A204.1 (cell line): ENCODE measurements at regions not wholly inside any gene's neighbourhood (a gene's known extent, or its start where the extent isn't known, plus 50 kb on each side); places are given as distances from the start of the nearest gene placed in this dataset.

Experiments used
- FAIRE-seq: peaks from 2 replicates; lab custom pipeline; 2012; peaks lifted over from hg19 to GRCh38; lab: Jason Lieb, UNC

GRCh38 chr10:35728341-35728740 lies 86.2 kb upstream of the FZD8 start:
- no peak for FAIRE-seq

DNA sequence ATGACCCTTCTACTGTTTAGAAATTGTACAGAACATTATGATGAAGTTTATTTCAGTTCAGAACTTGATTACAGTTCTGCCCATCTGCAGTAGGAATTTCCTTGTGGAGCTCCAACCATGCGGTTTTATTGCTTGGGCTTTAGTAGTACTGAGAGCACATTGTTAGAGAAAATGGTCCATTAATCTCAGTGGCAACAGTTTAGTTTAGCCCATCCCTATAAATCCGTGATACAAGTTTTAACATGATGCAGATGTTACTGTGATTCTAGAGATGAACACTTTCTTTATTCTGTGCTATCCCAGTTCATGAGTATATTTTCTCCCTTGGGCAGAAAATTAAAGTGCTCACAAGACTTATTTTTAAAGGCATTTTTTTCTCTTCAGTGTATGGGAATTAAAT lies 84.8 kb upstream of the FZD8 start:
- FAIRE-seq, result no peak

GRCh38 chr10:35723992-35724391 lies 81.9 kb upstream of the FZD8 start:
- no peak for FAIRE-seq

DNA sequence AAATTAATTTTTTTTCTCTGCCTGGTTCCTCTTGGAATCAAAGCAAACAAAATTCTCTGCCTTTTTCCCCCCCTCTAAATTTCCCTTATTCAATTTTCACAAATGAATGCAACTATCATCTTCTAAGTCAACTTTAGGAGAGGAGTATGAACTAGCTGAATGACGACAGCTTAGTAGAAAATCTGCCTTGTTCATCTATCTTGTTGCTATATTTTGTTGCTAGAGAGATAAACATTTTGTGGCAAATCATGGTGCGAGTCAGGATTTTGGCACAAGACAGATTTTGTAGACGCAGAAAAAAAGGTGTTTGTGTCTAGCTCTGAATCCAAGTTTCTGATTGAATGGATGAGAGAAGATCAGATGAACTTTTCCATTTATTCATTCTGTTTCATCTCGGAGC lies 81.0 kb upstream of the FZD8 start:
- FAIRE-seq, result no peak

GRCh38 chr10:35722636-35723035 lies 80.5 kb upstream of the FZD8 start:
- FAIRE-seq, result no peak

DNA sequence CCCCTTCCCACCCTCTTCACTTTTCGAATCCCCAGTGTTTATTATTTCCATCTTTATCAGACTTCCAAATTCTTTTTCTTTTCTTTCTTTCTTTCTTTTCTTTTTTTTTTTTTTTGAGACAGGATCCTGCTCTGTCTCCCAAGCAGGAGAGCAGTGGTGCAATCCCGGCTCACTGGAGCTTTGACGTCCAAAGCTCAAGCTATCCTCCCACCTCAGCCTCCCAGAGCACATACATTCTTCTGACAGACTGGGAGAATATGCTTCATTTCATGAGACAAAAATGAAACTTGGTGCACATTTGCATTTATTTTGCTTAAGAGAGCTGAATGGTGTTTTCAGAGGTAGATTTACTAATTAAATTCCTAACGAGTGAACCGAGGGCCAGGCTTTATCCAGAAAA lies 80.1 kb upstream of the FZD8 start:
- FAIRE-seq, result no peak

DNA sequence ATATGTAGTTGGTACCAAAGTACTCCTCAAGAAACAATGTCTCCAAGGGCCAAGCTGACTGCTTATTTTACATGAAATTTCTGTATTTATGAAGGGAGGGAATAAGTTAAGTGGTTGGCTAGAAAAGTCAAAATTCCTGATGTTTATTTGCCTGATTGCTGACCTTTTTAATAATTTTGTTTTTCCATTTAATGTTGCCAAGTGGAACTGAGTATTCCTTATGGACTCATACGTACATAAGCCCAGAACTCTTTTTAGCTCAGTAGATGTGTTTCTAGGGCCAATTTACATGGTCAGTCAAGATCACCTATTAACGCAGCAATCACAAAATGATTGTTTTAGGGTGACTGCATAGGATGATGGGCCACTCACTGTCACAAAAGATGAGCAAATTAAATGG lies 78.3 kb upstream of the FZD8 start:
- no peak for FAIRE-seq

DNA sequence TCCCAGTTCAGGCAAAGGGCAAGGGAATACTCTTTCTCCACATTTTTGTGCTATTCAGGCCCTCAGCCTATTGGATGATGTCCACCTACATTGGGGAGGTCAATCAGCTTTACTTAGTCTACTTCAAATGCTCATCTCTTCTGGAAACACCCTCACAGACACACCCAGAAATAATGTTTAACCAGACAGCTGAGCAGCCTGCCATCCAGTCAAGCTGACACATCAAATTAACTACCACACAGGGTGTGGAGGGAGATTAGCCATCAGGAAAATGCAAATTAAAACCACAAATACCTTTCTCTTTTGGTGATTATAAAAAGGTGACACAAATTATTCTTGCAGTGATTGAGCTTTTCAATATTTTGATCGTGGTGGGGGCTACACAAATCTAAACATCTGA lies 74.7 kb upstream of the FZD8 start:
- FAIRE-seq, result no peak

GRCh38 chr10:35712486-35712885 lies 70.4 kb upstream of the FZD8 start:
- FAIRE-seq, result no peak

DNA sequence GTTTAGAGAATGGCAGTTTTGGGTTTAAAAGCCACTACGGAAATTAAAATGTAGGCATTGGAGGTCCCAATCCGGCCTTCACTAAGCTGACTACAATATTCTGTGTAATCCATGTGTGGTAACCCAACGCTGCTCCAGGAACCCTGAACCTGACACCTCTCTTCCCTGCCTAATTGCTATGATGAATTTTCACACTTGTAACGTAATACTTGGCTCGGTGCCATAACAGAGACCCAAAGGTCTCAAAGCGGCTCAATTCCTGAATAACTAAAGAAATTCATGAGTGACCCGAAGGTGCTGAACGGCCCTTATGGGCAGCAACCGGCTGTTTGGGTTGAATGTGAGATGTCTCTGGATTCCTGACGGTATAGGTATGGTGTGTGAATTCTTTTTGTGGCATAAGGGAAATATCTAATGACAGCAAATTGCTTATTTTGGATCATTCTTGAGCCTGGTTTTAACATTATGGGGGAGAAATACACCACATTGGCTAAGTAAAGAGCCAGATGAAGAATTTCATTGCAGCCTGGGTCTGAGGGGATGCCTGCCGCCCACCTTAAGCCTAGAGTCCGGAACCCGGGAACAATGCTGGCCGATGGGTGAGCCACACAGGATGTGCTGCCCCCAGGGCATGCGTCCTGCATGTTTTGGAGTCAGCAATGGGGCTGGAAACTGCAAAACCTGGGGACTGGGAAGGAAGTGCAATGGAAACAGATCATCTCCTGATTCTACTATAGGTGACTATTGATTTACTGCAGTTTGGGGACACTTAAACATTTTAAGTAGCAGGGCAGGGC lies 69.7 kb upstream of the FZD8 start:
- FAIRE-seq, result no peak

DNA sequence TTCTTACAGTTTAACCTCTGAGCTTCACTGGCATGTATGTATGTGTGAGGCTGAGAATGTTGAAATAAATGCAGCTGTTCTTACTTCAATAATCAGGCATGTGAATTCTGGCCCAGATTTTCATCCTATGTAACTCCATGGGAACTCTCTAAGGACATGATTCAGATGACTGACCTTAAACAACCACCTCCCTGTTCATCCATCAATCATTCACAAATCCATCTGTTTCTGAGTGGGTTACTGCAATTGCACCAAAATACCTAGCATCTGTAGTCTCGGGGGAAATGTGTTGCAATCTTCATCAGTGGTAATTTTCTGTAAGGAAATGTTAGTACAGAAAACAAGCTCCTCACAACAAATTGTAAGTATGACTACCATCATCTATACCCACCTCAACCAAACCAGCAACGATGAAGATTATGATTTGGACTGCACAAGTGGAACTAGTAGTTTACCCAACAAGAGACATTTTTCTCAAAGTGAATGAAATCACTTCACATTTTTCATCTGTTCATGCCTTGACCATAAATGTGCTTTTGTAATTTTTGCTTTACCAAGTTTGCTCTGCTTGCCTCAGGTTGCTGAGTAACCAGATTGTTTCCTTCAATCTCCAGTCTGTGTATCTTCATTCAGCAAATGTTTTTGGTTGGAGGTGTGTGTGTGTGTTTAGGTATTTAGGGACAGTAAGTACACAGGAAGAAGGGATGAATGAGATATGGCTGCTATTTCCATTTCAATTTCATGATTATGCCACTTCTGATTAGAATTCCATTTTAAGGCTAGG lies 65.7 kb upstream of the FZD8 start:
- FAIRE-seq, result no peak

GRCh38 chr10:35706959-35707358 lies 64.9 kb upstream of the FZD8 start:
- FAIRE-seq, result no peak

- FAIRE-seq, result no peak
Measured at GRCh38 chr10:35705671-35706070, 63.6 kb upstream of the FZD8 start.

DNA sequence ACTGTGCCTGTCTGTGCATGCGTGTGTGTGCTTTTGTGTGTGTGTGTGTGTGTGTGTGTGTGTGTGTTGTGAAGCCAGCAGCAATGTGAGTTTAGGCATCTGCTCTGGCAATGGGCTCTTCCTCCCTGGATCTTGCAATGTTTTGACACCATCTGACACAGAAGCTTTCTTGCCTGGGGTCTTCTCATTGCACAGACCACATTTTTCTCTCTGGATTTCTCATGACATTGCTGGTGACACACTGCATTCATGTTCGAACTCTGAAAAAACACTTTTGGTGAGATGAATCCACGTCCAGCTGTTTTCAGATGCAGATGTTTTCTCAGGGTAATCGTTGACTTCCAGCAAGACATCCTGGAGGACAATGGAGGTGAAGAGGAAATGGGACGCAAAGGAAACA lies 63.0 kb upstream of the FZD8 start:
- no peak for FAIRE-seq

GRCh38 chr10:35704401-35704800 lies 62.3 kb upstream of the FZD8 start:
- FAIRE-seq, result no peak

DNA sequence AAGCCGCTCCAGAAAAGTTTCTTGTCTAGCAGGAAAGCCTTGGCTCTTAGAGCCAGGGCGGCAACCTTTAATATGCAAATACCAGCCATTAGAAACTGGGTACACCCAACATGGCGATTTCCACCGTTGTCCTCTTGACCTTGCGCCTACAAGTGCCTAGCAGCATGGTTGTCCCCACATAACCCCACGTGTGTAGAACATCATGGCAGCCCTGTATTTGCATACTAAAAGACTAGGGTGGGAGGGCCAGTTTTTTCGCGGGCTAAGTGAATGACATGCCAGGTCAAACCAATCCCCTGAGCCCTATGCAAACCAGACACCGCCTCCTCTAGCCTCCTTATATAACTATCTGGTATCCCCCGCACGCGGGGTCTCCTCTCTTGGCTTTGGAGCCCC lies 58.4 kb upstream of the FZD8 start:
- FAIRE-seq, result no peak

DNA sequence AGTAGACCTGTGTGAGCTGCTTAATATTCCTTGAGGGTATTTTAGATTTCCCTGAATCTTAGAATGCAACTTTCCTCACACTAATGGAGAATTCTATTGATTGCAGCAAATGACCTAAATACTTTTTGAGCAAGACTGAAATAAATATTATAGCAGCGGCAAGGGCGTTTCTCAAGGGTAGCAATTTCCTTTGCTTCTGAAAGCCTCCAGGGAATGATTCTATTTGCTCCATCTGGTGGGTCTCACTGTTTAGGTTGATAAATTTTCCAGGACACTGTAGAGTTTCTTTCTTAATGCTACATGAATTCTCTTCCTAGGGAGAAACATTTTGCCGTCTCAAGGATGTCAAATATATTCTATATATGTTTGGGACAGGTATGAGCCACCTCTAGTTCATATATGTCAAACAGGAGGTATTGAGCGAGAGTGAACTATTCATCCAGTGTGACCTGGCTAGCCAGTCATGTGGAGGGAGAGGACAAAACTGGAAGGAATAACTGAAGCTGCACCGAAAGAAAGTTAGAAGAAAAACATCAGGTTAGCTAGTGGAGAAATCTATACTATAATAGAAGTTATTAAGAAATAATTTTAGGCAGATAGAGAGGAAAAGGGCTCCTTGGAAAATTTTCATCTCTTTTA lies 57.9 kb upstream of the FZD8 start:
- FAIRE-seq, result no peak

DNA sequence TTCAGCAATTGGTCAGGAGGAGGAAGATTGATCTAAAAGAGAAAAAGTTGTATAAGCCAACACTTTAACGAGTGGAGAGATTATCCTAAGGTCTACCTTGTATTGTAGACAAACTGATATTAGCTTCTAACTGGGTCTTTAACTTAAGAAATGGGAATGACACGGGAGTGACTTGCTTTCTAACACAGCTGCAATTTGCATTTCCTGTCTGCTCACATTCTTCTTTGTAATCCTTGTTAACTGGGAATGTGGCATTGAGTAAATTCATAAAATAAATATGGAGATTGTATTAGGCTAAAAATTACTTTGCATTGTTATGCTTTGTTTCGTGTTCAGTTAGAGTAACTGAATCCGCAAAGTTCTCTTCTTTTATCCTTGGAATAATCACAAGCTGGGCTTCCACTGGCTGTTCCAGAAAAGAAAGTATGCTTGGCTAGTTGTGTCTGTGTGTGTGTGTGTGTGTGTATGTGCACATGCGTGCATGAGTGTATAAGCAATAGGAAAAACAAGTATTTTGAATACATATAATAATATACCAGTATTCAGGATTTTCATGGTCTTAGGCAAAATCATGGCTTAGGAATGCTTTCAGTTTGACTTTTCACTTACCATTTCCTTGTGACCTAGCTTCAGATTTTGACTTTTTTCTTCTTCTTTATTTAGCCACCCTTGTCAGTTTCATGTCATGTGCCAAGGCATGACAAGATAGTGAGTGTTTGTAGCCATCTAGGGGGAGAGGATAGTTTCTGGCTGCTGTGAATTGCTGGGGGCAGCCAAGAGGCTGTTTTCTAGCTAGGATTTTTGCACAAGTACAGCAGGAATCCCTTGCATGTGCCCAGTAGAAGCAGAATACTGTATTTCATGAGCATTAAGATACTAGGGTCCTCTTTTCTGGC lies 54.5 kb upstream of the FZD8 start:
- no peak for FAIRE-seq

DNA sequence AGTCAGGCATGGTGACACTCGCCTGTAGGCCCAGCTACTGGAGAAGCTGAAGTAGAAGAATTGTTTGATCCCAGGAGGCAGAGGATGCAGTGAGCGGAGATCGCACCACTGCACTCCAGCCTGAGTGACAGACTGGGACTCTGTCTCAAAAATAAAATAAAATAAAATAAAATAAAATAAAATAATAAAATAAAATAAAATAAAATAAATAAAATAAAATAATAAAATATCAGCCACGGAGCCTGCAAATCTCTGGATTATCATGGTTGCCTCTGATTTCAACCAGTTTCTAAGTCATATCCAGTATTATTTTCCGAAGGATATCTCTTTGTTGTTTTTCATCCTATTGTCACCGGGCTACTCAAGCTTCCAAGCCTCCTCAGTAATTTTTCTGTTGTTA lies 51.7 kb upstream of the FZD8 start:
- FAIRE-seq, result no peak
